ENCODE measurements at regions not wholly inside any gene's neighbourhood (a gene's known extent, or its start where the extent isn't known, plus 50 kb on each side); places are given as distances from the start of the nearest gene placed in this dataset.
"Not testable (repeated sequence)": the region's sequence is repeated elsewhere in the genome, so short reads cannot be mapped to it uniquely, and the experiment has no call there.

- peak; percentile 38 for DNase-seq
Observed at GRCh38 chr6:9233686-9234085, 798.3 kb upstream of the SLC35B3 start.

DNA sequence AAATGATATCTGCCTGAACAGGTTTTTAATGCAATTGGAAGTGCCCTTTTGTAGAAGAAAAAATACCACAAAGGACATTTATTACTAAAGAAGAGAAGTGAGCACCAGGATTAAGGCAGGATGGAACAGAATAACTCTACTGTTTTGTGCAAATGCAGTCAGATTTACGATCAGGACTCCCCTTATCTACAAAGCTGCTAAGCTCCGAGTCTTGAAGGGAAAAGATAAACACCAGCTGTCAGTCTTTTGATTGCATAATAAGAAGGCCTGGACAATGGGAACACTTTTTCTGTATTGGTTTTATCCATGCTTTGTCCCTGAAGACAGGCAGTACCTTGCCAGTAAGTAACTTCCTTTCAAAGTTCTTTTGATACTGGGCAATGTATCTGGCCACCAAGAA lies 797.9 kb upstream of the SLC35B3 start:
- DNase-seq = no peak

DNA sequence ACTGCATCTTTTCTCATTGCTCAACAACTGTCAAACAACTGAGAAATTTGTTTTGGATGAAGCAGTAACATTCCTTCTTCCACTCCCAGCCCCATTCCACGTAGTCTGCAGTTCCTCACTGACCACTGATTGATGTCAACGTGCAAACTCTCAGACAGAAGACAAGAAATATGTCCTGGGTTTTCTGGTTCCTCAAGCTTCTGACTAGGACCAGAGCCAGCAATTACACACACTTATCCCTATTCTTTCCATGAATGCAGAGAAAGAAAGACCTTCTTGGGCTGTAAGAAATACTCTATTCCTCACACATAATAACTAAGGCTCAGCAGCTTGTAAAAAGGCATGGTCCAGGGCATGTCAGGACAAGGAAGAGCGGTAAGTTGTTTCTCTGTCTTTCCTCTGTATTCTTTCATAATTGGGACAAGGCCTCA lies 790.1 kb upstream of the SLC35B3 start:
- DNase-seq = peak; percentile 90

DNA sequence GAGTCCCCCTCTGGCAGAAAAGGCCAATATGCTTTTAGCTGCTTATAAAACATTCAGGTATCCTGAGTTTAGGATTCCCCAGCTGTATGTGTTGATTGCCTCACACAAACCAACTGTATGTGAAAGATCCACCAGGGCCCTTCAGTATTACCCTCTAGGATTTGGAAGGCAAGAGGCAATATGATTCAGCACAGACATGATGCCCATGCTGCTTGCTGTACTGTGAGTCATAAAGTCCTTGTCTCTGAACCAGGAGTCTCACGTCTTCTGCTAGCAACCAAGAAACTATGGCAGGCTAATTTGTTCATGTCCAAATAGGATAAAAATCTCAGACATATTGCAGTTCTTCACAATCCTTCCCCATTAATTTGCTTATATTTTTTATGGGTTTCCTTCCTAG lies 789.2 kb upstream of the SLC35B3 start:
- peak; percentile 11 for DNase-seq

DNA sequence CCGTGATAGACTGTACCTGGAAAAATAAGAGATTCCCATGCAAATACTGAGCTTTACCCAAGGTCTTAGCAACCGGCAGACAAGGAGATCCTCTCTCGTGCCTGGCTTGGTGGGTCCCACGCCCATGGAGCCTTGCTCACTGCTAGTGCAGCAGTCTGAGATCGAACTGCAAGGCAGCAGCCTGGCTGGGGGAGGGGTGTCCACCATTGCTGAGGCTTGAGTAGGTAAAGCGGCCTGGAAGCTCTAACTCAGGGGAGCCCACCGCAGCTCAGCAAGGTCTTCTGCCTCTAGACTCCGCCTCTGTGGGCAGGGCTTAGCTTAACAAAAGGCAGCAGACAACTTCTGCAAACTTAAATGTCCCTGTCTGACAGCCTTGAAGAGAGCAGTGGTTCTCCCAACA lies 778.4 kb upstream of the SLC35B3 start:
- DNase-seq = not testable (repeated sequence)

DNA sequence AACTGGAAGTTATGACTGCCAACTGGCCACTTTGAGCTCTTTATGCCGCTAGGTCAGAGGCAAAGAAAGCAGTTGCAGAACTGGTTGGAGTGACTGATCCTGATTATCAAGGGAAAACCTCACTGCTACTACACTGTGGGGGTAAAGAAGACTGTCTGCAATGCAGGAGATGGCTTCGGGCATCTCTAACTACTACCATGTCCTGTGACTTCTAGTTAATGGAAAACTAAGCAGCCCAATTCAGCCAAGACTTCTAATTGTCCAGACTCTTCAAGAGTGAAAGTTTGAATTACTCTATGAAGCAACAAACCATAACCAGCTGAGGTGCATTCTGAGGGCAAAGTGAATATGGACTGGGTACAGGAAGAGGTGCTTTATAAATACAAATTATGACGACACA lies 773.6 kb upstream of the SLC35B3 start:
- no peak for DNase-seq

- peak; percentile 33 for DNase-seq
Observed at GRCh38 chr6:9205645-9206044, 770.3 kb upstream of the SLC35B3 start.

DNA sequence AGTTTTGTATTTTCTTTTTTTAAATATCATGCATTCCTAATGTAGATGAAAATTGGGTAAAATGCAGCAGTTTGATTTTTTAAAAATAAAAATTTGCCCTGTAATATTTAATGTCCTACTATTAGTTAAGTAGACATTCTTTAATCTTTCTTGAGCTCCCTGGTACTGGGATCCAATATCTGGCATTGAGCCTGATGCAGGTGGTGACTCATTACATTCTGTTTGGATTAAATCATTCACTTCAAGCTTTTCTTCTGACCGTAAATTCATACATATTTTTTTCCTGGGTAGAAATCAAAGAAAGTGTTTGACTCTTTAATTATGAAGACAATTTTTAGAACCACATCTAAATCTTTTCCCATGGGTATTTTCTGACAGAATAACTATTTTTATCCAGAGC lies 768.8 kb upstream of the SLC35B3 start:
- peak; percentile 77 for DNase-seq

GRCh38 chr6:9200712-9201111 lies 765.4 kb upstream of the SLC35B3 start:
- DNase-seq = no peak

DNA sequence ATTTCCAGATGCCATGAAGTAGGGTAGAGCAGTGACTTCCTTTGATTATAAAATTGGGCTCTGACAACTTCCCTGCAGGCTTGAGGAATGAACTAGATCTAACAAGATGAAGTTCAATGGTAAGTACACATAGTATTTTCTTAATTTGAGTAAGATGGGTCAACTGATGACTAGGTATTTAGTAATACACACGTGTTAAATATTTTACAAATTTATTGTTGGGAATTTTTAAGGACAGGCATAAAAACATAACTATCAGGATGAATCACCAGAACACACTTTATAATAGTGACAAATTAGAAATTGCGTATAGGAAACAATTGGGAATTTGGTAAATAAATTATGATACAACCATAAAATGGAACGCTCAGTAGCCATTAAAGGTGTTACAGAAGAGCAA lies 762.4 kb upstream of the SLC35B3 start:
- no peak for DNase-seq

GRCh38 chr6:9195322-9195721 lies 760.0 kb upstream of the SLC35B3 start:
- DNase-seq = no peak

DNA sequence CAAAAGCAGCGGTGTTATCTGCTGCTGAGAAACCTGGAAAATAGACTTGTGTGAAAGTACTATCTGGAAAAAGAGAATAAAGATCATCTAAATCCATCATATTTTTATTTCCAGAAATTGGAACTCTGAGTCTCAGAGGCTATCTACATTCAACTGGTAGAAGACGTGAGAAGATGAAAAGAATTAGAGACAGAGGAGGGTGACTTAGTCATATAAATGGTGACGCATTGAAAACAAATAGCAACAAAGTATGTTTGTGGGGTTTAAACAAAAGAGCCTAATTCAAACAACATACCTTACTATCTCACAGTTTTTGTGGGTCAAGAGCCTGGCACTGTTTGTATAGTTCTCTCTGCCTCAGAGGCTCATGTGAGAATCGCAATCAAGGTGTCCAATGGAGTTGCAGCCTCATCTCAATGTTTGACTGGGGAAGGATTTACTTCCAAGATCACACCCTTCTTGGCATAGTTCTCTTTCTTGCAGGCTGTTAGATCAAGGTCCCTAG lies 757.1 kb upstream of the SLC35B3 start:
- DNase-seq = no peak

GRCh38 chr6:9186148-9186547 lies 750.8 kb upstream of the SLC35B3 start:
- DNase-seq = no peak

DNA sequence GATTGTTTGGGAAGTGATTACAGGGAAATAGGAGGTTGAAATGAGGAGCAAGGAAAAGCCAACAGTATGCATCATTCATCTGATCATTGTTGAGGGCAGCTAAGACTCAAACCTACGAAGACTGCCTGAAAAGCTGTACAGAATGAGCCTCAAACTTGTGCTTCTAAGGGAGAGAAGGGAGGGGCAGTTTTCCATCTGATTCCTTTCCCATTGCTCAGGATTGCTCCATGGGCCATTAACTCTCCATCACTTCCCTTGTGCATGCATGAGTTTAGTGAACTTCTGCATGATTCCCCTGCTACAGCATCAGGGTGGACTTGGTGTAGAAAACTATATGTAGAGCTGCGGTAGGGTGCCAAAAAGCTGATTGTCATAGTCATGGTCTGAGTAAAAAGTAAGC lies 742.7 kb upstream of the SLC35B3 start:
- no peak for DNase-seq

DNA sequence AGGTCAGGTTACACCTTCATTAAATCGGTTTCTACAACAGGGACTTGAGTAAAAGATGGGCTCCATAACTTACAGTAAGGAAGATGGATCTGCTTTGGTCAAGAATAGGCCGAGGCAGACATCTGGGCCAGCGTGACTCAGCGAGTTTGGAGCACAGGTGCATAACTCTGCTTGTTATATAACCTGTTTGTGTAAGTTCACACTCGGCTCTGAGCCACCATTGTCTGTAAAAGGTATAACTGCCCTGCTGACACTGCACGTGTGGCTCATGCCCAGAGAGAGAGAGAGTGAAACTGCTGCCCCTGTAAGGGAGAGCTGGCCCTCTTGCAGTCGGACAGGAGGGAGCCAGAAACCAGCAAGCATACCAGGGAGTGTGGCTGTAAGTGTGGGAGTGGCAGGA lies 737.9 kb upstream of the SLC35B3 start:
- DNase-seq = no peak

DNA sequence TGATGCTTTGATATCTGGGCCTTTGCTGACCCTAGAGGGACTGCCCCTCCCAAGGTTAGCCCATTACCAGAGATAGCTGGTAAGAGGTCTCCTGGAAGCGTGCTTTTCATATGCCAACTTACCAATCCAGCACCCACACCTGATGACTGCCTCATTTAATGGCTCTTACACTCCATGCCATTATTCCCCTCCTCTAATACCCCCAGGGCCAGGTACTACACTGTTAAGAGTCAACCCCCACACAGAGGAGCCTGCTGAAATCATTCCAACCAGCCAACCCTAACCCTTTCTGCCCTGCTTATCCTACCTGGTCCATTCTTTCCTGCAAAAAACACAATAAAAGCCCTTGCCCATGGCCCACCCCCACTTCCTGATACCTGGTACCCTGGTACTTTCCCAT lies 736.8 kb upstream of the SLC35B3 start:
- DNase-seq = no peak

- DNase-seq = no peak
Observed at GRCh38 chr6:9168669-9169068, 733.3 kb upstream of the SLC35B3 start.

DNA sequence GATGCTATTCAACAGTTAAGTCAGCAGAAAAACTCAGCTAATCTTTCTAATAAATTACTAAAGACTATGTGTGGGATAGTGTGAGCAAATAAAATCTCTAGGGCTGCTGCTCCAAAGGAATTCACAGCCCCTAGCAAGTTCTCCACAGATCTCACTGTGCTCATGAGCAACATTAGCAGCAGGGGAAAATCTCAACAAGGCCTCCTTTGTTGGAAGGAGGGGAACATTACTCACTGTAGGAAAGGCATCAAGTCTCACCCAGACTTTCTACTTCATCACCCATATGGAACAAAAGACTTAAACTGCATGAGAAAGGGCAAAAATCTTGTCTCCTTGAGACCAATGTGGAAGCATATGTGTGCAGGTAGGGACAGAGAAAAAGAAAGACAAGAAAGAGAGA lies 726.4 kb upstream of the SLC35B3 start:
- no peak for DNase-seq

DNA sequence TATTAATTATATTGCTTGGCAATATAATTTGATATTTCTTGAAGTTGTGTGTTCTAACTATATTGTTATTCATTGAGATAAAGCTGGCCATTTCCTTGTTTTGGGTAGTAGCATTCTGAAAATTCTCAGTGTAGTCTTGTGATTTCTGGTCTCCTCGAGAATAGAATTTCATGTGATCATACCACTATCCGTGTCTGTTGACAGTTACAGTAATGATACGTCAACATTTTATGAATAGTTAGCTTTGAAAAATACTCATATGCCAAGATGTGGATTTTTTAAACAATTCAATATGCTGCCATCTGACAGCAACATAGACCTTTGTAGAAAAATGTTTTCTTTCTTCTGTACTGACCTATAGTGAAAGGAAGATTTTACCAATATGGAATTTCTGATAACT lies 723.7 kb upstream of the SLC35B3 start:
- no peak for DNase-seq

- no peak for DNase-seq
Observed at GRCh38 chr6:9155836-9156235, 720.5 kb upstream of the SLC35B3 start.

DNA sequence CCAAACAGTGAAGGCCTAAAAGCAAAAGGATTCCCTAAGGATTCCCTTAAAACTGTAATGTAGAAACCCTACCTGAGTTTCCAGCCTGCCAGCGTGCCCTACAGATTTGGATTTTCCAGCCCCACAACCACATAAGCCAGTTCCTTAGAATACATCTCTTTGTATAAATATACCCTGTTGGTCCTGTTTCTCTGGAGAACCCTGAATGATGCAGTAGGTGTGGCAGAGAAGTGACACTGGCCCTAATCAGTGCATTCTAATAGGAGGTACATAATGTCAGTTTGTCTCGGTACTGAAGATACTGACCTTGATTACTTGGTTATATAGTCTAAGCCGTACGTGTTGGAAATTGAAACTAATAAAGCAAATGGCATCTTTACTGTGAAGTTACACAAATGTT lies 707.8 kb upstream of the SLC35B3 start:
- DNase-seq = no peak

DNA sequence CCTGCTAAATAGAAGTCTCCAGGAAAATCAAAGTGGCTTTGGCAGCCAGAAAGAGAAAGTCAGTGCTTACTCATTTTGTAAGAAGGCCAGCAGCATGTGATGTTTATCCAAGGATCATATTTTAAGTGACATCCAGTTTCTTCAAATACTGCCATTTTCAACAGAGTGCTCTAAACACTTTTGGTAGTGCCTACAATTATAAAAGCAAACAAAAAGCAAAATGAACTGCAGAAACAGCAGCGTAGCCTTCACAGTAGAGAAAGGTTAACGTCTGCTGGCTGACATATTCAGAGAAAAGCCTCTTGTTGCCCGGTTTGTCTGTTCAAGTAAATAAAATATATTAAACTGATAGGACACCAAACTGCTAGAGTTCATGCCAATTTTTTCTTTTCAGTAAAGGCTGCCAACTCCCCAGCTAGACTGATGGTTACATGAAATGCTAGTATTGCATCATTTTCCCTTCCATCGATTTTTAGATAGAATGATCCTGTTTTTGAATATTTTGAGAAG lies 705.7 kb upstream of the SLC35B3 start:
- DNase-seq = peak; percentile 18

GRCh38 chr6:9140172-9140571 lies 704.8 kb upstream of the SLC35B3 start:
- DNase-seq = no peak

DNA sequence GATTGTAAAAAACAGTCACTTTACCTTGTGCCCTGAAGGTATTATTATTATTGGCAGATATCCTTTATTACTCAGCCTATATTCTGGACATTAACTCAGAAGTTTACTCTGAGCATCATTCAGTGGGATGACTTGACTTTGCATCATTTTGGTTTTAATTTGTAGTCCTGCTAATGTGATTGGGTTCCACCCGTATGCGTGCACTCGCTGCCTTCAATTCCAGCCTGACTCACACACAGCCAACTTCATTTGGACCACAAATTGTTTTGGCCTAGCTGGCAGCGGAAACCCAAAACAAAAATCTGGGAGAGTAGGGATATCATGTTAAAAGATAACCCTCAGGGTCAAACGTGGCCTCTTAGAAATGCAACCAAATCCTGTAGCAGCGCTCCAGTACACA lies 704.4 kb upstream of the SLC35B3 start:
- peak; percentile 81 for DNase-seq

GRCh38 chr6:9138936-9139335 lies 703.6 kb upstream of the SLC35B3 start:
- DNase-seq = peak; percentile 57
